Stromal cell of bone marrow (primary cell): ENCODE measurements at regions not wholly inside any gene's neighbourhood (a gene's known extent, or its start where the extent isn't known, plus 50 kb on each side); places are given as distances from the start of the nearest gene placed in this dataset.
A peak's percentile ranks its signal among the peaks of the same experiment; 100 is the strongest.

Experiments
- DNase-seq: peaks from one replicate; pipeline ENCODE4 v3.0.0-alpha.2; 2012; ENCODE audit warnings: low read depth

DNA sequence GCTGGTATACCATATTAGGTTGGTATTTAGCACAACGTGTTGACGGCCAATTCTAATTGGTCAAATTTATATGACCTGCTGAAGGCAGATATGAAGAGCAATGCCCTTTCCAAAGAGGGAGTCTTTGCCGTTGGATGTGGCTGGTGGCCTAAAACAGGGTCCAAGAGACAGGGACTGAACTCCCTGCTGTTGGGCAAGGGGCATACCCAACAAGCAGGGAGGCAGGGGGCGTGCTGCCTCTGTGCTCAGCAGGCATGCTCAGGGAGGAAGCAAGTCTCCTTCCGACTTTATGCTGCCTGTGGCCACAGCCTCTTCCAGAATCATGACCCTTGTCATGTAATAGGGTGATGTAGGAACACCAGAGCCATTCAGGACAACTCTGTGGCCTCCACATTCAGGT is 167.7 kb upstream of the NPVF start:
- DNase-seq = no peak

- DNase-seq = no peak
Measured at GRCh38 chr7:25396668-25397067, 168.4 kb upstream of the NPVF start.

DNA sequence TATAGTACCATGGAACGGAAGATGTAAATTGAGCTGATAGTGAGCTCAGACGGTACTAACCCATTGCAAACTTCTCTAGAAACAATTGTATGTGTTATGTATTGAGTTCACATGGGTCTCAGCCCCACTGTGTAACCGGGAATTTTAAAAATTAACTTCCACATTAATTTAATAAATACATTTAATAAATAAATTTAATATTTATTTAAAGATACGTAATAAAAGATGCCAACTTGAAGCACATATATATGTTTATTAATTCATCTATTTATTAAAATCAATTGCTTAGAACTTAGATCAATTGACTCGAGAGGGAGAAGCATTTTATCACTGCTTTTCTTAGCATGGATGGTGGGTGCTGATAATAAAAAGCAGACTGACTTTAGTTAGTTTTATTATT is 170.1 kb upstream of the NPVF start:
- no peak for DNase-seq

DNA sequence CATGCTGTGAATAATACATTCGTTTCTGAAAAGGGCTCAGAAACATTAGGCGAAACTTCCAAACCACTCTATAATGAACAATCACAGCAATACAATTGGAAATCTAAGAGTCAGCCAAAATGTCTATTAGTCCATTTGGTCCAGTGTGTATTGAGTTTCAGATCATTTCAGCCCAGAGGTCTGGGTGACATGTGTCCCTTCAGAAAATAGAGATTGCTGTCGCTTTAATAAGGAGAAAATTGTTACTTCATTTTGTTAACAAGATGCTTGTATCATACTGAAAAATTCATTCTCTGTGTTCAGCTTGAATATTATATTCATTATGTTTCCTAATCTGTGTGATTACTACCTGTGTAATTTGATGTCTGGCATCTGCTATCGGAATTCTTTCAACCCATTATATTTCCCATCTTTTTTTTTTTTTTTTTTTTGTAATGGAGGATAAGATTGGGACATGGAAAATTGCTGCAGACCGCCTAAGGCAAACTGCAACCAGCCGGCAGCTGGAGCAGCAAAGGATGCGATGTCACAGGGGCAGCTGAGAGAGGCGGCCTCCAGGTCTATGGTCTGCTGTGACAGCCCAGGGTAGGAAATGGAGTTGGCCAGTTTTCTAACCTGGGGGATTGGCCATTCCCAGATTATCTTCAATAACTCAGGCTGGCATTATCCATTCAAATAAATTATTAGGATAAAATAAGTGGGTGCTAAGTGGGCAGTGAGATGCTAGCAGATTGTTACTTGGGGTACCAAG is 170.9 kb upstream of the NPVF start:
- DNase-seq = no peak

DNA sequence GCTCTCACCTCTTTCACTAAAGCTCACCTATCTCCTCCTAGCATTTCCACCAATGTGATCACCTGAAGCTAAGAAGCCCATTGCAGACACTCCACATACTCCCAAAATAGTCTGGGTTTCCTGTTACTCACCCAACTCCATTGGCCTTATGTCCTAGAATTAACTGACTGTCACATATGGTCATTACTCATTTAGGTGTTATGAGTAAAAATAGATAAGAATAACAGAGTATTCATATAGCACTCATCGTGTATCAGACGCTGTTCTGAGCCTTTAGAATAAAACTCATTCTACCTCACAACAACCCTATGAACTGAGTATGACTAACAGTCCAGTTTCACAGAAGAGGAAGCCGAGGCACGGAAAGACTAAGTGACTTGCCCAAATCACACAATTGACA is 174.2 kb upstream of the NPVF start:
- no peak for DNase-seq

GRCh38 chr7:25405736-25406135 is 177.4 kb upstream of the NPVF start:
- peak; percentile 29 for DNase-seq

DNA sequence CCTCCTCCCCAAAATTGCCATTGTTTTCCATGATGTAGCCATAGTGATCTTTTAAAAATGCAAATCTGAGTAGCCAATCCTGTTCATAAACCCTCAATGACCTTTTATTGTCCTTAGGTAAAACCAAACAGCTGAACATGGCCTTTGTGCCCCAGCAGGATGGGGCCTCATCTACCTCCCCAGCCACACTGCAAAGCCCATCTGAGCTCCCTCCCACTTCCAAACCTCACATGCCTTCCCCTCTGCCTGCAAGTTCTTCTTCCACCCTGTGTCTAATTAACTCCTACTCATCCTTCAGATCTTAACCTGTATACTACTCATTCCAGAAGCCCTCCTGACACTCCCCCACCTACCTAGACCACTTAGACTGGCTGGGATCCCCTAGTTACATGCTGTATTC is 178.8 kb upstream of the NPVF start:
- DNase-seq = no peak

DNA sequence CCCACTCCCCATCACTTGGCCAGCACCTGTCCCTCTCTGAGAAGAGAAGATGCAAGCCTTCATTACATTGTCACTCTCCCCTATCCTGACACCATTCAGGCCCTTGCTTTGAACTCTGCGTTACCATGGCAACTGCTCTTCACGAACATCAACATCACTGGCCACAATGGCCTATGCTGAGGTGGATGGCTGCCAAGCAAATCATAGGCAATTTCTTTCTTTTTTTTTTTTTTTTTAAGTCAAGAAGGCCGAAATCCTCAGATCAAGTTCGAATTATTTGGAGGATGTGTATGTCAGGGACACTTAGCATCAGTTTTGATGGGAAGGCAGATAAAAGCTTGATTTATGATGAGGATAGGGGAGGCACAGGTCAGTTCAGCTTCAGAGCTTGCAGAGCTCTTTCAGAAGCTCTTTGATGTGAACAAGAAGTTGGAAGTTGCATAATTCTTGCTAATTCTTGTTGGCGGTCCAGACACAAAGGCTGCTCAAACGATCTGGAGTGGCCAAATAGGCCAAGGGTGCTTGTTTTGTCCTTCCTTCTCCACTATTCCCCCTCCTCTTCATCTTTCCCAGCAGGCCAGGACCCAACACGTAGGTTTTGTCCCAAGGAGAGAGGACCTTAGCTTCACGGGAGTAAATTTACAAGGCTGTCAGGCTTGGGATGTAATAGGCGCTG is 179.9 kb upstream of the NPVF start:
- DNase-seq = no peak

GRCh38 chr7:25408876-25409275 is 180.6 kb upstream of the NPVF start:
- DNase-seq = no peak

GRCh38 chr7:25409897-25410636 is 181.8 kb upstream of the NPVF start:
- DNase-seq = no peak

DNA sequence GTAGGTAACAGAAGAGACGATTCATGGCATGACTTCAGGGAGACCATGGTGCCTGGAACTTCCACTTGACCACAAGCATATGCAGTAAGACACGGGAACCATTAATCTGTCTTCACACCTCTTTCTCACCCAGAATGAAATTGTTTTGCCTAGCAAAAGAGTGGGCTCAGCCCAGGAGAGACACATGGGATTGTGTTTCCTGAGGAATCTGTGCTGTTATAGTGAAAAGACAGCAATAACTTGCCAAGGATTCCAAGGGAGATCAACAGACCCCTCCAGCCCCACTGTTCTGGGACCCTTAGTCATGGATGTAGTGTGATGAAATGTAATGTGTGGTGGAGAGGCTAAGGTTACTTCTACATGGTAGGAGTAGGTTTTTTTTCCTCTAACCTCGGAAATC is 192.5 kb upstream of the NPVF start:
- DNase-seq = no peak

- no peak for DNase-seq
Measured at GRCh38 chr7:25424113-25424512, 195.8 kb upstream of the NPVF start.

DNA sequence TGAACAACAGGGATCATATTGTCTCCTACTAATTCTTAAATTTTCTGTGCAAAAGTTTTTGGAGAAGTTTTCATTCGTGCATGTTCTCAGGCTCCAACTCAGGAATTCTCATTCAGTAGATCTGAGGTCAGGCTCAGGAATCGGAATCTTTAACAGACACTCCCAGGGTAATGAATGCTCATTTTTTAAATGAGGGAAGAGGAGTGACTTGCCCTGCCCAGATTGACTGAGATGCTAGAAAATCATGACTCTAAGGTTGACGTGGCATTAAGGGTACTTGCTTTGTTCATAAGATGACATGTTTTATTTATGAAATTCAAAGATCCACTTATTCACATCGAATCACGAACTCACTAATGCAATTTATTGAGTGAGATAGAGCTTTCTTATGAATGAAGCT is 196.6 kb upstream of the NPVF start:
- no peak for DNase-seq

DNA sequence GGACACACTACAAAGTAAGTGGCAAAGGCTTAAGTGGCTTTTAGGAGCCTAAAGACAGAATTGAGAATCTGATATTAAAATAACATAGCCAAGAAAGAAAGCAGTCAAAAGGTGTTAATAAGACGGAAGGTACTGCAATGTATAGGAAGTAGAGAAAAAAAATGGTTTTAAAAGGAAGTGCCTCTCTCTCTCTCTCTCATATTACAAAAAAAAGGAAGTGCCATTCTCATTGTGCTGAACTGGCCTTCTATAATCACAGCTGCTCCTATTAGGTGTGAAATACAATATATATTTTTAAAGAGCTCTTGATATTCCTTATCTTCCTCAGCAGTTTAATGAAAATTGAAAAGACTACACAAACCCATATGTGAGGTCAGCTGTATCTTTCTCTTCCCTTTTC is 199.4 kb upstream of the NPVF start:
- DNase-seq = no peak

DNA sequence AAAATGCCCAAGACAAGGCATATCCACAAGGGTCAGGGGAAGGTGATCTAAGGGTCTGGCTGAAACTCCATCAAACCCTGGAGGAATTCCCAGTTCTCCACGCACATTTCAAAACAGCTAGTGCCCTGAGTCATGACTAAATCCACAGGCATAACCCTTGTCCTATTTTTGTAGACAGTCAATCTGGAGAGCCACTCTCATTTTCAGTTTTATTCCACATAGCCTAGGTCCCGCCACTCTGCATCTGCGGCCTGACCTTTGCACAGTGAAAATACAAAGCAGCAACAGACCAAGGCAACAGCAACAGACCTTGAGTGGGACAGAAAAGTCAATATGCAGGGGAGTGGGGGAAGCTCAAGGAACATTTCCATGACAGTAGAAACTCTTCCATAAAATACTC is 201.4 kb upstream of the NPVF start:
- peak; percentile 74 for DNase-seq

GRCh38 chr7:25430200-25430931 is 202.1 kb upstream of the NPVF start:
- DNase-seq = no peak

- no peak for DNase-seq
Measured at GRCh38 chr7:25431956-25432450, 203.7 kb upstream of the NPVF start.

DNA sequence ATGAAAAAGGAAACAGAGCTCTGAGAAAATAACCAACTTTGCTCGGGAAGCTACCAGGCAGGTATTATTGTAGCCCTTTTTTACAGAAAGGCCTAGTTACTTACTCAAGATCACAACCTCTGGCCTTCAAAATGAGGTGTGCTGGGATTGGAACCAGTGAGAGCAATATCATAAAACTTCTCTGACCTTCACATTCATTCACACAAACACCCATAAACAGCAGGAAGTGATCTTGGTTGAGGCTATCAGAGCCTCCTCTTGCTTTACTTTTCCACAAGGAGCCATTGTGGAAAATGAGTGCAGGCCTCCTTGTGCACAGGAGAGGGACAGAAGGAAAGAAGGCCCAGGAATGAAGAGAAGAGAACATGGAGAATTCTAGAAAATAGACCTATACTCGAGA is 204.5 kb upstream of the NPVF start:
- DNase-seq = no peak

GRCh38 chr7:25436413-25436812 is 208.1 kb upstream of the NPVF start:
- no peak for DNase-seq

DNA sequence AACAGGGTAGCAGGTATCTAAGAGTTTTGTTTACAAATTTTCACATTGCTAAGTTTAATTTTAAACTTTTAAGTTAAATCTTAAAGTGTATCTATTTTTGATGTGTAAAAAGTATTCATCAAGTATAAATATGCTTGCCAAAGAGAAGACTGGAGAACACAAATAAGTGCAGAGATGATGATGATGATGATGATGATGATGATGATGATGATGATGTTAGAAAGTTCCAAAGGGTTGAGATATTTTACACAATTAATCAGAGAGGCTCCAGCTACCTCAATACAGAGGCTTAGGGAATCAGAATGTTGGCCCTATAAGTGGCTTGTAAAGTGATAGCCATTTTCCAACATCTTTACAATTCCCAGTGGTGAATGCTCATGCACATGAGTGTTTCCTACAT is 209.0 kb upstream of the NPVF start:
- DNase-seq = no peak

GRCh38 chr7:25444991-25445390 is 216.7 kb upstream of the NPVF start:
- peak; percentile 32 for DNase-seq

DNA sequence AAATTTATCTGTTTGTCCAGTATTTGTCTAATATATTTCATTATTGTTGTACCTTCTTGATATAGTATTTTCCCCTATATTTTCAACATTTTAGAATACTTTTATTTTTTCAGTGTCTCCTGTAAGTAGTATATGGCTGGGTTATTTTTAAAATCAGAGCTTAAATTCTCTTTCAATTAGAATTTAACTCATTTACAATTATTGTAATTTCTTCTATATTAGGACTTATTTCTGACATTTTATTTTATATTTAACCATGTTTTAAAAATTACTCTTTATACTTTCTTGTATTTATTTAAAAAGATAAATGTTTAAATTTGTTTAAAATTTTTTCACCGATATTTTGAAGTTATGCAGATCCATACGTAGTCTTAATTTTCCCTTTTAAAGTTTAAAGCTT is 220.0 kb upstream of the NPVF start:
- DNase-seq = no peak
